ENCODE measurements at regions not wholly inside any gene's neighbourhood (a gene's known extent, or its start where the extent isn't known, plus 50 kb on each side); places are given as distances from the start of the nearest gene placed in this dataset.
A peak's percentile ranks its signal among the peaks of the same experiment; 100 is the strongest.

DNA sequence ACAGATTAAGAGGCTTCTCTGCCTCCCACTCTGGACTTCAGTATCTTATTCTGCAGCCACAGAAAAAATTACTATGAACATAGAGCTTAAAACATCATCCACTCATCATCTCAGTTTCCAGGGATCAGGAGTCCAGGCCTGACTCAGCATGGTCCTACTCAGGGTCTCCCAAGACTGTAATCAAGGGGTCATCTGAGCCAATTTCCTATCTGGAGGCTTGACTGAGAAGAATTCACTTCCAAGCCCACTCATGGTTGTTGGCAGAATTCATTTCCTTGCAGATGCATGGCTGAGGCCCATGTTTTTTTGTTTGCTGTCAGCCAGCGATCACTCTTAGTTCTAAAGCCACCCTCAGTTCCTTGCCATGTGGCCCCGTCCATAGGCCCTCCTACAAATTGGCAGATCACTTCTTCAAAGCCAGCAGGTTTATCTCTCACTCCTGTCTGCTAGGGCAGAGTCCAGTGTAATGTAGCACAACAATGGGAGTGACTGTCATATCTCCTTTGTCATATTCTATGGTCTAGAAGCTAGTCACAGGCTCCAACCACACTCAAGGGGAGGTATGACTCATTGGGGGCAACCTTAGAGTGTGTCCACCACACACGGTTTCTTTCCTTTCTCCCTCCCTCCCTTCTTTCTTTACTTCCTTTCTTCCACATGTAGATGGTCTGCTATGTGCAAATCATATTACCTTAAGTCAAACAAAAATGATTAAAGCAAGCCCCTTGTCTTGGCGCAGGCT lies 251.6 kb downstream of the QDPR start:
- H3K4me3 ChIP-seq (ENCODE audit: low read depth, low read length), result no peak overlapping the region
- DNase-seq (ENCODE audit: low read depth), result peak; percentile 18
- TF ChIP-seq MYC (IDR thresholded peaks at IDR 0.05; ENCODE audit: low read depth, low read length), result no peak
- TF ChIP-seq MAX (IDR thresholded peaks at IDR 0.05; ENCODE audit: low read depth, low read length), result no peak
- TF ChIP-seq, protein P1, sequence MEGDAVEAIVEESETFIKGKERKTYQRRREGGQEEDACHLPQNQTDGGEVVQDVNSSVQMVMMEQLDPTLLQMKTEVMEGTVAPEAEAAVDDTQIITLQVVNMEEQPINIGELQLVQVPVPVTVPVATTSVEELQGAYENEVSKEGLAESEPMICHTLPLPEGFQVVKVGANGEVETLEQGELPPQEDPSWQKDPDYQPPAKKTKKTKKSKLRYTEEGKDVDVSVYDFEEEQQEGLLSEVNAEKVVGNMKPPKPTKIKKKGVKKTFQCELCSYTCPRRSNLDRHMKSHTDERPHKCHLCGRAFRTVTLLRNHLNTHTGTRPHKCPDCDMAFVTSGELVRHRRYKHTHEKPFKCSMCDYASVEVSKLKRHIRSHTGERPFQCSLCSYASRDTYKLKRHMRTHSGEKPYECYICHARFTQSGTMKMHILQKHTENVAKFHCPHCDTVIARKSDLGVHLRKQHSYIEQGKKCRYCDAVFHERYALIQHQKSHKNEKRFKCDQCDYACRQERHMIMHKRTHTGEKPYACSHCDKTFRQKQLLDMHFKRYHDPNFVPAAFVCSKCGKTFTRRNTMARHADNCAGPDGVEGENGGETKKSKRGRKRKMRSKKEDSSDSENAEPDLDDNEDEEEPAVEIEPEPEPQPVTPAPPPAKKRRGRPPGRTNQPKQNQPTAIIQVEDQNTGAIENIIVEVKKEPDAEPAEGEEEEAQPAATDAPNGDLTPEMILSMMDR (IDR thresholded peaks at IDR 0.05; ENCODE audit: low read depth, low read length), result no peak
- TF ChIP-seq POLR2A (IDR thresholded peaks at IDR 0.05; ENCODE audit: extremely low read depth, insufficient read length), result no peak

- no peak overlapping the region for H3K4me3 ChIP-seq (ENCODE audit: low read depth, low read length)
- no peak for DNase-seq (ENCODE audit: low read depth)
- TF ChIP-seq MAX (IDR thresholded peaks at IDR 0.05; ENCODE audit: low read depth, low read length) (no peak), MYC (IDR thresholded peaks at IDR 0.05; ENCODE audit: low read depth, low read length) (no peak), POLR2A (IDR thresholded peaks at IDR 0.05; ENCODE audit: extremely low read depth, insufficient read length) (no peak)
Measured at GRCh38 chr4:17258106-17258505, 253.8 kb downstream of the QDPR start.

DNA sequence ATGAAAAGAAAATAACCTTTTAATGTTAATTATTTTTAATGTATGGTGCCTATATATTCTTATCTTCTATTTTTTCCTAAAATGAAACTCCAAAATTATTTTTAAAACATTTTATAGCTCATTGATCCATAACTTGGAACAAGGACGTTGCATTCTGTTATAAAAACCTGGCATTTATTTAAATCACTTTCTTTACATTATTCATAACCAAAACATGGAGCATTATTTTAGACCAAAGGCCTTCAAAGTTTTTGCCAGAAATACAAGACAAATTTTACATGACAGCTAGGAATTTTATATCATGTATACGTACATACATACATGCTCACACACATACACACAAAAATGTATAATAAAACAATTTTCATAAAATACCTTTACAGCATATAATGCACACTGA lies 259.8 kb downstream of the QDPR start:
- H3K4me3 ChIP-seq (ENCODE audit: low read depth, low read length), result no peak overlapping the region
- no peak for TF ChIP-seq MYC (IDR thresholded peaks at IDR 0.05; ENCODE audit: low read depth, low read length)
- no peak for TF ChIP-seq POLR2A (IDR thresholded peaks at IDR 0.05; ENCODE audit: extremely low read depth, insufficient read length)
- no peak for TF ChIP-seq MAX (IDR thresholded peaks at IDR 0.05; ENCODE audit: low read depth, low read length)
- TF ChIP-seq, protein P1 (IDR thresholded peaks at IDR 0.05; ENCODE audit: low read depth, low read length), result no peak
- no peak for DNase-seq (ENCODE audit: low read depth)

DNA sequence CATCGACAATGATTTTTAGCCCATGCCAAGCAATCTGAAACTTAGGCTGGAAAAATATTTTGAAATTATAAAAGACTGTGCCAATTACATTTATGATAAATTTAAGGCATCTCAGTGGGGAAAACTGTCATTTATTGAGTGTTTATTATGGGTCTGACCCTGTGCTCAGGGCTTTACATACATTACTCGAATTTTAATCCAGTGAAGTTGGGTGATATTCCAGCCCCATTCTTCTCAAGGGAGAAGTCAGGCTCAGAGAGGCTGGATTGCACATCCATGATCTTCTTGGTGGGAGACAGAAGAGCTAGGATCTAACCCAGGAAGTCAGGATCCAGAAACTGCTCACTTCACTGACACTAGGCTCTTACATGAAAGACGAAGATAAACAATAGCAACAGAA lies 260.8 kb downstream of the QDPR start:
- H3K4me3 ChIP-seq (ENCODE audit: low read depth, low read length), result no peak overlapping the region

DNA sequence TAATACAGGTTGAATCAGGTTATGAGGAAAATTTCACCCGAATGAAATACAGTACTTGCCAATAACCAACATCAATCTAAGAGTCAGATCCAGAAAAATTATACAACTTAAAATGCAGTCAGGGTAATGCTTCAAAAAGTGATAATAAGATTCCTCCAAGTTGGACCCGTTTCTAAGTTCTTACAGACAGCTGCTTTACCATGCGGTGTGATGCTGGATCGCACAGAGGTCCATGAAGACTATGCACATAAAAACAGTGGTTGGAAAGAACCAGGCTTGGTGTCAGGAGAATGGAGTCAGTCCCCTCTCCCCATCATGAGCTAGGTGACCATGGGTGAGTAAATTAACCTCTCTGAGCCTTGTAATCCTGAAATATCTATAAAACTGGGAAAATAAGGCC lies 261.3 kb downstream of the QDPR start:
- DNase-seq (ENCODE audit: low read depth), result no peak
- no peak for TF ChIP-seq MYC (IDR thresholded peaks at IDR 0.05; ENCODE audit: low read depth, low read length)
- no peak for TF ChIP-seq MAX (IDR thresholded peaks at IDR 0.05; ENCODE audit: low read depth, low read length)
- TF ChIP-seq POLR2A (IDR thresholded peaks at IDR 0.05; ENCODE audit: extremely low read depth, insufficient read length), result no peak
- TF ChIP-seq, protein P1 (IDR thresholded peaks at IDR 0.05; ENCODE audit: low read depth, low read length), result no peak

More for the DNA sequence above, 260.8 kb downstream of the QDPR start:
- no peak for TF ChIP-seq MYC (IDR thresholded peaks at IDR 0.05; ENCODE audit: low read depth, low read length)
- TF ChIP-seq MAX (IDR thresholded peaks at IDR 0.05; ENCODE audit: low read depth, low read length), result no peak
- TF ChIP-seq POLR2A (IDR thresholded peaks at IDR 0.05; ENCODE audit: extremely low read depth, insufficient read length), result no peak
- TF ChIP-seq, protein P1 (IDR thresholded peaks at IDR 0.05; ENCODE audit: low read depth, low read length), result no peak
- DNase-seq (ENCODE audit: low read depth), result no peak

DNA sequence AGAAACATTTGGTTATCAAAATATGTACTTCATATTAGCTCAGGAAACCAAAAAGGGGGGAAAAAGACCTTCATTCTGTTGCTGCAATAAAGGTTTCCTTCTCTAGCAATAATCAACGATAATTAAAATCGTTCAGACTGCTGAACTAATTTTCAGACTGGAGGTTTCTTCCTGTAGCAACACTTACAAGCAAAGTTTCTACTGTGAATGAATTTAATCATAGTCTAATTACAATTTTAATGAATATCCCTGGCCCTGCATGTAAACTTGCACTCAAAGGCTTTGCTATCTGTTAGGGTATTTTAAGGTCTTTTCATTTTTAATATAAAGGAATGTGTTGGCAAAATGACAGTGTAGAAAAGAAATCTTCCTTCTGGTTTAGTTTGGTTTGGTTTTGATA lies 265.2 kb downstream of the QDPR start:
- DNase-seq (ENCODE audit: low read depth), result no peak
- TF ChIP-seq MAX (IDR thresholded peaks at IDR 0.05; ENCODE audit: low read depth, low read length) (no peak), MYC (IDR thresholded peaks at IDR 0.05; ENCODE audit: low read depth, low read length) (no peak), POLR2A (IDR thresholded peaks at IDR 0.05; ENCODE audit: extremely low read depth, insufficient read length) (no peak)
- TF ChIP-seq, protein P1 (IDR thresholded peaks at IDR 0.05; ENCODE audit: low read depth, low read length), result no peak
- no peak overlapping the region for H3K4me3 ChIP-seq (ENCODE audit: low read depth, low read length)

More for the DNA sequence above, 261.3 kb downstream of the QDPR start:
- no peak overlapping the region for H3K4me3 ChIP-seq (ENCODE audit: low read depth, low read length)
